IMR-90 (cell line): ENCODE measurements at regions not wholly inside any gene's neighbourhood (a gene's known extent, or its start where the extent isn't known, plus 50 kb on each side); places are given as distances from the start of the nearest gene placed in this dataset.

Experiments
- ATAC-seq: fragments of 200-7000 bp; cut with Tn5 transposase; 2 replicates; pipeline ENCODE4 v1.9.1; 2020; ENCODE audit warnings: low read depth, mild to moderate bottlenecking, moderate library complexity
- BruUV-seq: library from RNA; stranded (reverse); fragments of 400-500 nt; replicated peaks from 2 replicates; lab custom pipeline; 2021; lab: Mats Ljungman, UMichigan
- CTCF ChIA-PET: fragments of 300-600 bp; formaldehyde crosslinking; extraction: SDS; loops from one replicate; lab custom pipeline; 2021; ENCODE audit warnings: antibody characterized with exemption; lab: Yijun Ruan, JAX
- POLR2A ChIA-PET: fragments of 300-600 bp; sonication (Branson Sonifier 250); formaldehyde crosslinking; loops from one replicate; lab custom pipeline; 2022; ENCODE audit warnings: antibody characterized with exemption; ENCODE audit not compliant: unreplicated experiment; lab: Charles Lee
- DNase-seq: peaks from one replicate; pipeline ENCODE4 v3.0.0; 2013
- H2AFZ ChIP-seq: replicated peaks from 2 replicates; pipeline ENCODE3; 2013; ENCODE audit warnings: low read length, mild to moderate bottlenecking; ENCODE audit not compliant: poor library complexity
- H2AK5ac ChIP-seq: 2 replicates; pipeline ENCODE4 v1.6.1; 2013; ENCODE audit warnings: low read depth, low read length, inconsistent platforms
- H2AK9ac ChIP-seq: replicated peaks from 2 replicates; pipeline ENCODE3; 2013; ENCODE audit warnings: mild to moderate bottlenecking, low read depth, low read length, moderate library complexity; ENCODE audit not compliant: poor library complexity
- H2BK120ac ChIP-seq: 2 replicates; pipeline ENCODE4 v1.6.1; 2013; ENCODE audit warnings: low read depth, low read length, inconsistent platforms
- H2BK15ac ChIP-seq: 3 replicates; pipeline ENCODE4 v1.6.1; 2013; ENCODE audit warnings: low read depth, low read length, inconsistent platforms
- H2BK20ac ChIP-seq: 2 replicates; pipeline ENCODE4 v1.6.1; 2013; ENCODE audit warnings: low read depth, mild to moderate bottlenecking, inconsistent platforms, low read length, moderate library complexity
- H2BK5ac ChIP-seq: 2 replicates; pipeline ENCODE4 v1.6.1; 2013; ENCODE audit warnings: mild to moderate bottlenecking, low read depth, low read length, inconsistent platforms; ENCODE audit not compliant: poor library complexity, severe bottlenecking
- H3K14ac ChIP-seq: replicated peaks from 2 replicates; pipeline ENCODE4 v1.6.1; 2013; ENCODE audit warnings: low read depth, low read length, inconsistent platforms
- H3K18ac ChIP-seq: 2 replicates; pipeline ENCODE4 v1.6.1; 2013; ENCODE audit warnings: low read depth, low read length, control low read depth
- H3K23ac ChIP-seq: 2 replicates; pipeline ENCODE4 v1.6.1; 2013; ENCODE audit warnings: low read depth, low read length, inconsistent platforms
- H3K27ac ChIP-seq: 2 replicates; pipeline ENCODE4 v1.5.1; 2013; ENCODE audit warnings: mild to moderate bottlenecking, control low read depth, low read length; ENCODE audit not compliant: insufficient read depth
- H3K27me3 ChIP-seq: 2 replicates; pipeline ENCODE4 v1.6.1; 2013; ENCODE audit warnings: low read length; ENCODE audit not compliant: control insufficient read depth, insufficient read depth
- H3K36me3 ChIP-seq: 2 replicates; pipeline ENCODE4 v1.6.1; 2013; ENCODE audit warnings: low read length, mixed read lengths; ENCODE audit not compliant: control insufficient read depth, insufficient read depth
- H3K4ac ChIP-seq: 2 replicates; pipeline ENCODE4 v1.6.1; 2013; ENCODE audit warnings: low read depth, low read length, inconsistent platforms
- H3K4me1 ChIP-seq: 2 replicates; pipeline ENCODE4 v1.6.1; 2013; ENCODE audit warnings: low read length, mixed read lengths; ENCODE audit not compliant: control insufficient read depth, insufficient read depth
- H3K4me2 ChIP-seq: 2 replicates; pipeline ENCODE4 v1.6.1; 2013; ENCODE audit warnings: low read depth, mild to moderate bottlenecking, control low read depth, low read length, moderate library complexity
- H3K4me3 ChIP-seq: 2 replicates; pipeline ENCODE4 v1.5.1; 2013; ENCODE audit warnings: low read depth, mild to moderate bottlenecking, control low read depth, low read length, moderate library complexity; ENCODE audit not compliant: insufficient read depth
- H3K56ac ChIP-seq: 2 replicates; pipeline ENCODE4 v1.6.1; 2013; ENCODE audit warnings: low read length, inconsistent platforms; ENCODE audit not compliant: insufficient read depth; ENCODE audit errors: extremely low read depth
- H3K79me1 ChIP-seq, 2 experiments: 2 replicates each; pipeline ENCODE4 v1.6.1; 2013; ENCODE audit warnings: low read length in 2 of 2, inconsistent platforms in 1 of 2, low read depth in 1 of 2
- H3K9ac ChIP-seq: 2 replicates; pipeline ENCODE4 v1.6.1; 2013; ENCODE audit warnings: low read depth, low read length, control low read depth
- H3K9me1 ChIP-seq: 2 replicates; pipeline ENCODE4 v1.6.1; 2013; ENCODE audit warnings: low read length, inconsistent platforms; ENCODE audit not compliant: insufficient read depth
- H3K9me3 ChIP-seq: 2 replicates; pipeline ENCODE4 v1.6.1; 2013; ENCODE audit warnings: low read length; ENCODE audit not compliant: control insufficient read depth, insufficient read depth
- H4K20me1 ChIP-seq: 2 replicates; pipeline ENCODE4 v1.6.1; 2013; ENCODE audit warnings: low read length, inconsistent platforms; ENCODE audit not compliant: insufficient read depth
- H4K5ac ChIP-seq: 2 replicates; pipeline ENCODE4 v1.6.1; 2013; ENCODE audit warnings: mild to moderate bottlenecking, low read depth, low read length, control low read depth
- H4K8ac ChIP-seq, 2 experiments: 2 replicates each; pipeline ENCODE4 v1.6.1; 2013; ENCODE audit warnings: low read depth in 2 of 2, low read length in 2 of 2, control low read depth in 1 of 2, inconsistent platforms in 1 of 2
- H4K91ac ChIP-seq: 2 replicates; pipeline ENCODE4 v1.6.1; 2013; ENCODE audit warnings: low read depth, low read length, inconsistent platforms; ENCODE audit not compliant: insufficient read depth
- CHD1 ChIP-seq: IDR thresholded peaks from 2 replicates; pipeline ENCODE4 v1.6.1; 2012; ENCODE audit warnings: low read depth, low read length, improper control_type of control experiment
- POLR2A ChIP-seq: IDR thresholded peaks from 2 replicates; pipeline ENCODE4 v1.6.1; 2012; ENCODE audit warnings: mild to moderate bottlenecking, low read depth, low read length
- RAD21 ChIP-seq: IDR thresholded peaks from 2 replicates; pipeline ENCODE4 v1.6.1; 2012; ENCODE audit warnings: low read length, improper control_type of control experiment
- RCOR1 ChIP-seq: IDR thresholded peaks from 2 replicates; pipeline ENCODE4 v1.6.1; 2012; ENCODE audit warnings: mild to moderate bottlenecking, low read length, improper control_type of control experiment; ENCODE audit not compliant: insufficient replicate concordance
- RFX5 ChIP-seq: IDR thresholded peaks from 2 replicates; pipeline ENCODE4 v1.8.0; 2012; ENCODE audit warnings: low read depth, mild to moderate bottlenecking, low read length, moderate library complexity
- SMC3 ChIP-seq: fragments of 150-350 bp; IDR thresholded peaks from 2 replicates; pipeline ENCODE4 v1.6.1; 2016; ENCODE audit warnings: low read depth, mild to moderate bottlenecking, antibody characterized with exemption, low read length, moderate library complexity
- WGBS, 2 experiments: methylation state at CpG; one replicate each; pipeline versions ENCODE4 v1.1.5 to v1.1.7; 2013; ENCODE audit warnings: missing lambda C conversion rate in 2 of 2; ENCODE audit not compliant: insufficient read length in 1 of 2; ENCODE audit errors: extremely low coverage in 2 of 2; 5-methylcytosine and 5-hydroxymethylcytosine counted together
- dilution Hi-C: fragments of 300-500 bp; cut with HindIII; formaldehyde crosslinking; loops from one replicate; pipeline ENCODE4 v1.14.3; 2018; ENCODE audit warnings: low sequenced_read_pairs; ENCODE audit not compliant: unreplicated experiment
- in situ Hi-C: fragments of 300-500 bp; cut with MboI; formaldehyde crosslinking; loops from 3 replicates; pipeline ENCODE4 v1.14.3; 2019; ENCODE audit warnings: low sequenced_read_pairs, inconsistent platforms, mixed read lengths
- intact Hi-C: fragments of 100-400 bp; cut with micrococcal nuclease; formaldehyde crosslinking; loops from 2 replicates; pipeline ENCODE4 v1.10.0; 2022

- DNase-seq, result no peak
- H3K4me2 ChIP-seq, result no peak overlapping the region
- H2BK5ac ChIP-seq, result no peak overlapping the region
Observed at GRCh38 chr14:34099635-34100034, 148.8 kb upstream of the EGLN3 start.

More at GRCh38 chr14:34099635-34100034, 148.8 kb upstream of the EGLN3 start:
- no peaks in the 10 kb centered on the region for H3K4me1 ChIP-seq
- H2BK15ac ChIP-seq, result no peak overlapping the region
- no peaks in the 10 kb centered on the region for H3K9me1 ChIP-seq
- H2AFZ ChIP-seq, result no peak overlapping the region
- H3K9me3 ChIP-seq, result no peaks in the 10 kb centered on the region
- dilution Hi-C loops, result no loop called here
- H2AK9ac ChIP-seq, result no peak overlapping the region
- H2BK20ac ChIP-seq, result no peak overlapping the region
- no peak for ATAC-seq
- H4K8ac ChIP-seq, result no peak overlapping the region
- 17% methylated on average over 2 of the region's 5 CpGs; no CpG with 5 or more reads in 1 of the 2 experiments for WGBS, 2 experiments
- H3K4ac ChIP-seq, result no peak overlapping the region
- no peak overlapping the region for H3K14ac ChIP-seq
- peaks cover 8% of the 10 kb centered on the region; the same call in 1 of the 2 replicates for H3K27me3 ChIP-seq
- no peak overlapping the region for H3K4me3 ChIP-seq
- in situ Hi-C loops, result no loop called here
- no peak overlapping the region for H3K56ac ChIP-seq
- POLR2A ChIA-PET, result no interaction called here
- no peak overlapping the region for H4K5ac ChIP-seq
- no peak overlapping the region for H4K91ac ChIP-seq
- no peak overlapping the region for H3K27ac ChIP-seq
- TF ChIP-seq SMC3 (no peak), RAD21 (no peak), CHD1 (no peak), RCOR1 (no peak), RFX5 (no peak), POLR2A (no peak)
- CTCF ChIA-PET, result no interaction called here
- H2AK5ac ChIP-seq, result no peak overlapping the region
- intact Hi-C loops, result no loop called here
- no peak overlapping the region for H3K9ac ChIP-seq
- H4K20me1 ChIP-seq, result no peaks in the 10 kb centered on the region
- H2BK120ac ChIP-seq, result no peak overlapping the region
- H3K23ac ChIP-seq, result no peak overlapping the region
- BruUV-seq, result no TSS peak
- H3K36me3 ChIP-seq, result no peaks in the 10 kb centered on the region
- no peak overlapping the region for H3K18ac ChIP-seq
- H3K79me1 ChIP-seq, result no peaks in the 10 kb centered on the region
